Kidney (tissue), 13 donors: ENCODE measurements at regions not wholly inside any gene's neighbourhood (a gene's known extent, or its start where the extent isn't known, plus 50 kb on each side); places are given as distances from the start of the nearest gene placed in this dataset.
"Not testable (repeated sequence)": the region's sequence is repeated elsewhere in the genome, so short reads cannot be mapped to it uniquely, and the experiment has no call there.

Source experiments
- DNase-seq, 5 donors: peaks; one replicate each; pipeline ENCODE4 v3.0.0-alpha.2; 2013 to 2020
- FAIRE-seq: peaks from 2 replicates; lab custom pipeline; 2012; peaks lifted over from hg19 to GRCh38; lab: Jason Lieb, UNC
- H3K27ac ChIP-seq, 2 donors: one replicate each; pipeline ENCODE4 v1.7.0; 2013; ENCODE audit warnings: low read depth in 2 of 2, low read length in 2 of 2, inconsistent platforms in 1 of 2
- H3K27me3 ChIP-seq: one replicate; pipeline ENCODE4 v1.7.1; 2013; ENCODE audit warnings: low read length, inconsistent platforms; ENCODE audit not compliant: control insufficient read depth, insufficient read depth
- H3K36me3 ChIP-seq, 3 donors: one replicate each; pipeline versions ENCODE4 v1.7.0 to v1.7.1; 2013; ENCODE audit warnings: low read length in 3 of 3, control low read depth in 1 of 3, inconsistent platforms in 1 of 3; ENCODE audit not compliant: insufficient read depth in 3 of 3, control insufficient read depth in 2 of 3
- H3K4me1 ChIP-seq, 3 donors: one replicate each; pipeline versions ENCODE4 v1.7.0 to v1.7.1; 2013; ENCODE audit warnings: low read length in 3 of 3, inconsistent platforms in 1 of 3, low read depth in 1 of 3; ENCODE audit not compliant: control insufficient read depth in 2 of 3, insufficient read depth in 2 of 3
- H3K4me3 ChIP-seq, 3 donors: one replicate each; pipeline versions ENCODE4 v1.7.0 to v1.8.1; 2013; ENCODE audit warnings: low read length in 3 of 3, control low read depth in 1 of 3, inconsistent platforms in 1 of 3
- H3K9ac ChIP-seq, 3 donors: one replicate each; pipeline versions ENCODE4 v1.7.0 to v1.7.1; 2013; ENCODE audit warnings: low read length in 3 of 3, control low read depth in 1 of 3, inconsistent platforms in 1 of 3
- H3K9me3 ChIP-seq, 3 donors: one replicate each; pipeline versions ENCODE4 v1.7.0 to v1.7.1; 2013; ENCODE audit warnings: low read length in 3 of 3, control low read depth in 1 of 3, inconsistent platforms in 1 of 3; ENCODE audit not compliant: control insufficient read depth in 2 of 3, insufficient read depth in 1 of 3
- CTCF ChIP-seq: IDR thresholded peaks from 3 replicates; pipeline ENCODE4 v1.5.1; 2012; ENCODE audit warnings: mild to moderate bottlenecking, moderate library complexity, borderline replicate concordance; ENCODE audit not compliant: insufficient read depth; ENCODE audit errors: extremely low read depth
- intact Hi-C: fragments of 100-400 bp; cut with DNase I; formaldehyde crosslinking; loops from one replicate; pipeline ENCODE4 v1.11.1; 2022
- donor health status: control.
- donor health status: control.
- donor health status: control.
- donor health status: control.
- donor health status: control.
- donor health status: DM: yes; HTN: yes; CAD: no.
- donor health status: Normal renal cell carcinoma (clear cell type).

DNA sequence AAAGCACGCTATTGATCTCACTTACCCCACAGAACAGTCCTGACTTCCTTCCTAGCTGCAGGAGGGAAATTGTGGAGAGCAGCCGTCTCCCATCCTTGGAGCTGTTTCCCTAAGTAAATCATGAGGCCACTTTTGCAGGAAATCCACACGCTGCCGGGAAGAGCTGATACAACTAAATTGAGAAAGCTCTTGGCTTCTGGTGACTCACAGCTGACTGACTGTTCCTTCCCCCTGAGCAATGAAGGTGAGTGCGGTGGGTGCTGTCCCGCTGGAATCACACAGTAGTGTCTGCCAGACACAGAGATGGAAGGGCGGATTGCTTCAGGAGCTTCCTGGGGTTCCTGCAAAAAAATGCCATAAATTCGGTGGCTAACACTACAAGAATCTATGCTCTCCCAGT, 268.9 kb downstream of the ASMT start:
- FAIRE-seq (no peak), DNase-seq (no peak)
- no peak overlapping the region for H3K27ac ChIP-seq
- no peaks in the 10 kb centered on the region for H3K9me3 ChIP-seq
- no peak overlapping the region for H3K4me3 ChIP-seq
- no peaks in the 10 kb centered on the region for H3K27me3 ChIP-seq
- intact Hi-C loops = no loop called here
- TF ChIP-seq CTCF = no peak
- H3K4me1 ChIP-seq = no peaks in the 10 kb centered on the region
- H3K9ac ChIP-seq = no peak overlapping the region
- H3K36me3 ChIP-seq = no peaks in the 10 kb centered on the region

GRCh38 chrX:1884446-1884845, 269.6 kb downstream of the ASMT start:
- H3K27me3 ChIP-seq = no peaks in the 10 kb centered on the region
- FAIRE-seq (no peak), DNase-seq (no peak)
- H3K9ac ChIP-seq = no peak overlapping the region
- no peak for TF ChIP-seq CTCF
- no peaks in the 10 kb centered on the region for H3K9me3 ChIP-seq
- H3K4me1 ChIP-seq = no peaks in the 10 kb centered on the region
- no peak overlapping the region for H3K27ac ChIP-seq
- no peak overlapping the region for H3K4me3 ChIP-seq
- intact Hi-C loops = no loop called here
- H3K36me3 ChIP-seq = no peaks in the 10 kb centered on the region

GRCh38 chrX:1885116-1885515, 270.3 kb downstream of the ASMT start:
- intact Hi-C loops = no loop called here
- Histone ChIP-seq H3K27me3 (no peaks in the 10 kb centered on the region), H3K9ac (no peak overlapping the region), H3K27ac (no peak overlapping the region), H3K4me3 (no peak overlapping the region), H3K9me3 (no peaks in the 10 kb centered on the region), H3K4me1 (no peaks in the 10 kb centered on the region), H3K36me3 (no peaks in the 10 kb centered on the region)
- FAIRE-seq (no peak), DNase-seq (no peak)
- TF ChIP-seq CTCF = no peak

DNA sequence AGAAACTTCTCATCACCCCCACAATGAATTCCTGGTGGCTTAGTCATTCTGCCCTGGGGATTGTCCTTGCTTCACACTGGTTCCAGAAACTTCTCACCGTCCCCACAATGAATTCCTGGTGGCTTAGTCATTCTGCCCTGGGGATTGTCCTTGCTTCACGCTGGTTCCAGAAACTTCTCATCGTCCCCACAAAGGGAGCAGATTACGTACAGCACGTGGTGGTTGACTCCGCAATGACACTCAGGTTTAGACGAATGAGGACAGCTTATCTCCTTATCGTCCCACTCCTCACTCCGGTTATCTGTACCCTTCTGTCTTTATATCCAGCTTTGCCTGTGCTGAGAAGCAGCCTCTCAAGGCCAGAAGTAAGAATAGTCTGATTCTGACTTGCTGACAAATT, 273.4 kb downstream of the ASMT start:
- FAIRE-seq, H3K4me1 ChIP-seq, DNase-seq, H3K9ac ChIP-seq, intact Hi-C loops, H3K27me3 ChIP-seq, H3K9me3 ChIP-seq, H3K27ac ChIP-seq, H3K4me3 ChIP-seq, H3K36me3 ChIP-seq: not testable (repeated sequence)
